GM21528 (cell line): ENCODE measurements at regions not wholly inside any gene's neighbourhood (a gene's known extent, or its start where the extent isn't known, plus 50 kb on each side); places are given as distances from the start of the nearest gene placed in this dataset.

ENCODE experiments used
- ATAC-seq: cut with Tn5 transposase; IDR thresholded peaks from one replicate; pipeline ENCODE4 v1.9.1; 2021; ENCODE audit warnings: mild to moderate bottlenecking, moderate library complexity; ENCODE audit not compliant: unreplicated experiment, low FRiP score

DNA sequence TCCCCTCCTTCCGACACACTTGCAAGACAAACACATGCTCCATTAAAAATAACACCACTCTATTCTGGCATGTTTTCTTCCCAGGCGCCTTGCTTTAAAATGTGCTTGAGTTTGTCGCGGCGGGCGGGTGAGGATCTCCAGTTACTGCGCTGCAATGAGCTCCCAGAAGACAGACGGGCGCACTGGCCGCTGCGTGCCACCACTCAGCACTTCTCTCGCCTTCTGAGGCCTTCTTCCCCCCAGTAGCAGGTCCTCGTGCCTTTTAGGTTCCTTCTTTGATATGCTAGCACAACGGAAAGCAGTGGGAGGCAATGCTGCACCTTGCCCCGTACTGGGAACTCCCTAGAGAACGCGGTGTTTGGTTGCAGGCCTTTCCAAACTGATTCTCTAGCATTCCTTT, 279.5 kb upstream of the NR5A2 start:
- no peak for ATAC-seq

DNA sequence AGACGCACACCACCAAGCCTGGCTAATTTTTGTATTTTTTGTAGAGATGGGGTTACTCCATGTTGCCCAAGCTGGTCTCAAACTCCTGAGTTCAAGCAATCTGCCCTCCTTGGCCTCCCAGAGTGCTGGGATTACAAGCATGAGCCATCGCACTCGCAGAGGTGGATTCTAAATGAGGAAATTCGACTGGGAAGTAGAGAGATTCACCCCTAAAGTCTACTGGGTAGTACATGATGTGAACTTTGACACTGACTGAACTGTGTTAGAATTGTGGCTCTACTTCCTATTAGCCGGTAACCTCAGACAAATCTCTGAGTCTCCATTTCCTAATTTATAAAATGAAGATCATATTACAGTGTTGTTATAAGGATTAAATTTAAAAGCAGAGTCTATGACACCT, 276.0 kb upstream of the NR5A2 start:
- no peak for ATAC-seq

DNA sequence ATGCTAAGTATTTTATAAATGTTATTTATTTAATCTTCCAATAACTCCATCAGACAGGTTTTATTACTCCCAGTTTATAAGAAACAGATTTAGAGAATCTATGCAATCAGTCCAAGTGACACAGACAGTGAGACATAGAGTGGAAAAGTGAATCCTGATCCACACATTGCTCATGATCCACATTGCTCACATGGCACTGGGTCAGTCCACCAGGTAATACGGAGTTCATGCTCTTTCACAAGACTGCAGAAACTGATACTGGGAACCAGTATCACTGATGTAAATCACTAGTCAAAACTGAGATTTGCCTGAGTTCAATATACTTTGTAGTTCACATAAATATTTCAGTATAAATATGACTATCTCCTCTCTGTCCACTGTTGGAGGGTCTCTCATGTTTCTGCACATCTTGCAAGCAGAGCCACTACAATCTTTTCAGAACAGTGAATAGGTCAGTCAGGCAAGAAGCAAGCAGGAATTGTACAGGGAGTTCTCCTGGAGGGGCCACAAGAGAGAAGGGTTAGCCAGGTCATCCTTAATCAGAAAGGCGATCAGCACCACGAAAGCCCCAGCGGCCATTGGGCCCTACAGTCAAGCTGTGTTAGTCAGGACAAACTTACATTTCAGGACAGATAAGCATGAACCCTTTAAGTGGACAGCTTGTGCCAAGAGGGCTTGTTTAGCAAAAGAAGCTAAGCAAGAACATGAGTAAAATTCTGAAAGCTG, 275.4 kb upstream of the NR5A2 start:
- no peak for ATAC-seq

DNA sequence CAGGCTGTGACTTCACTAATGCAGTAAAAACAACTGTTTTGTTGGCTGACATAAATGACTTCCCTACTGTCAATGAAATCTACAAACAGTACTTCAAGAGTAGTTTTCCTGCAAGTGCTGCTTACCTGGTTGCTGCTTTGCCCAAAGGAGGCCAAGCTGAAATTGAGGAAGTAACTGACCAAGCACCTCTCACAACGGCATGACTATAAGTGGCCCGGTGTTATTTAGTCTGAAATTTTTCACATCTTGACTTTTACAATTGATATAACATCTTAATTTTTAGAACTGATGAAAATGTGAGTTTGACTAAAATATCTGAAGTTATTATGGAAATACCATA, 274.9 kb upstream of the NR5A2 start:
- ATAC-seq = no peak

DNA sequence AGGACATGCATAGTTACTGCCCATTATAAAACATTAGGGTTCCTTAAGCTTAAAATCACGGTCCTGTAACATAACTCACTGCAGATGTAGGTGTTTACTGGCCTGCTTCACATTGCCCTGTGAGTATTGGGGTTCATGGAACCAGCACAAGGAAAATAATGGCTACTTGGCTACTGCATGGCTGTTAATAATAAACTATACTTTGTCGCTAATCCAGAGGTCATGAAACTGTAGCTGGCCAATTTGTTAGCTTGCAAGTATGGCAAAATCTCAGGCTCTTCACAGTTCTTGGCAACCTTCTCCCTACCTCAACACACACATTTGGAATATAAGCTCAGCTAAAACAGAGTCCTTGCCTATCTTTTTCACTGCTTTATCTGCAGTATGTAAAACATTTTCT, 274.0 kb upstream of the NR5A2 start:
- no peak for ATAC-seq

DNA sequence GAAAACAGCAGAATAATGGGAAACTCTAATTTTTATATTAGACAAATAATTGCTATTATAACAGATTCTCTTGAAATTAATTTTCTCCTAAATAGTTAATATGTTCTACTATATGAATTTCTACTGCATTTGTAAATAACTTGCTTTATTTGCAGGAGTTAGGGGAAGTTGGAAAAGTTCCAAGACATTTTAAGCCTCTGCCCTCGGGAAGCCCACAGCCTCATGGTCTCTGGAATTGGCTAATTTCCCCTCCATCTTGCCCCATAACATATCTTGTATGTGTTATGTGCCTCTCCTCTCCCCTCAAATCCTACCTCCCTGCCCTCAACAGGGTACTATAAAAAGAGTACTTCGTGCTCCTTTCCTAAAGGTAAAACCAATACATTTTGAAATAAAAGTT, 271.4 kb upstream of the NR5A2 start:
- ATAC-seq = no peak

DNA sequence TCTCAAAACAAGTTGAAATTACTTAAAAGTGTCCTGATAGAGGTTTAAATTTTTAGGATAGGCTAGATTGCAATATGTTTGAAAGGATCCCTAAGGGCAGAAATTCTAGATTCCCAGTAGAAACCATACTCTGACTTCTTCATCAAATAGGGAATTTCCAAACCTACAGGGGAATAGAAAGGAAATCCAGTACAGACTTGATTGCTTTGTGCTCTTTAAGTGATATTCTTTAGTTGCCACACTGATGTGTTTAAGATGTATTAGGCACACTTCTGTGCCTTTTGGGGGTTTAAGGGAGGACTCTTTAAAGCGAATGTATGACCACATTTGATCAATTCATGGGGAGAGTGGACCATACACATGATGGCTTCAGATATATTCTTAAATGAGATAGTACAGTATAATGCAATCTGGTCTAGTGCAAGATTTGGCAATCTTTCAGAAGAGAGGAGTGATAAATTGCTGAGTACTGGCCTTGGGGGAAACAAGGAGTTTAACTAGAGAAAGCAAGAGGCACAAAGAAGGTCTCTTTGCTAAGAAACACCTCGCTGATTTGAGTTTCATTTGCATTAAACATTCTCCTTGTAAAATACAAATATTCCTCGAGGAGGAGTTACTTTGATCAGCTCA, 268.8 kb upstream of the NR5A2 start:
- no peak for ATAC-seq

DNA sequence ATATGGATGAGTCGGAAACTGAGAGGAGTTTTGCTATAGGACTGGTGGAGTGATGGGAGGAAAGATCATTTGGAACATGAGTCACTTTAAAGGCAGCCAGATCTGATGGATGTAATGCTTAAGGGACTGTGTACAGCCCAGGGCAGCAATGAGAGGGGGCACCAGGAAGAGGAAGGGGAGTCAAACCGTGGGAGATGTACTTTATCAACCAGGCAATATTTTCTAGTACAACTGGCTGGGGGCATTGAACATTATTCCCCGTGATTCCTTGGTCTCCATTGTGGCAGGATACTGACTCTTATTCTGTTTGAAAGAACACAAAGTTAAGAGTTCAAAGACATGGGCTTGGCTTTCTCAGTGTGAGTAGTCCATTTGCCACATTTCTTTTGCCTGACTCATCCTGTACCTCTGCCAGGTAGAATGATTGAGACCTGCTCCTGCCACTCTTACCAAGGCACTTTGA, 268.2 kb upstream of the NR5A2 start:
- no peak for ATAC-seq

DNA sequence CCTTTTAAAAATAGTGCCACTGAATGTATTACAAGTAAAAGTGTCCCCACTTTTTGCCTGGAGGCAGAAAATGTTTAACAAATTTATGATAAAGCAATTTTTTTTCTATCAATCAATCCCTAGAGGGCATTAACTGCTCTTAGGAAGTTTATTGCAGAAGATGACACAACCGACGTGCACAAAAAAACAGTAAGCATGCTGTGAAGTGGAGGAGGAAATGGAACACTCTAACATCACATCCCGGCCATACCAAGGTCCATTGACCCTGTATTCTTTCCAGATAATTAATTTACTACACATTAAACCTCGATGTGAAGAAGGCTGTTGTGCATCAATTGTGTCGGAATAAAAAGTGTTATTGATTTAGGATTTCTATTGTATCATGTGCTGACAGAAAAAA, 264.9 kb upstream of the NR5A2 start:
- no peak for ATAC-seq

DNA sequence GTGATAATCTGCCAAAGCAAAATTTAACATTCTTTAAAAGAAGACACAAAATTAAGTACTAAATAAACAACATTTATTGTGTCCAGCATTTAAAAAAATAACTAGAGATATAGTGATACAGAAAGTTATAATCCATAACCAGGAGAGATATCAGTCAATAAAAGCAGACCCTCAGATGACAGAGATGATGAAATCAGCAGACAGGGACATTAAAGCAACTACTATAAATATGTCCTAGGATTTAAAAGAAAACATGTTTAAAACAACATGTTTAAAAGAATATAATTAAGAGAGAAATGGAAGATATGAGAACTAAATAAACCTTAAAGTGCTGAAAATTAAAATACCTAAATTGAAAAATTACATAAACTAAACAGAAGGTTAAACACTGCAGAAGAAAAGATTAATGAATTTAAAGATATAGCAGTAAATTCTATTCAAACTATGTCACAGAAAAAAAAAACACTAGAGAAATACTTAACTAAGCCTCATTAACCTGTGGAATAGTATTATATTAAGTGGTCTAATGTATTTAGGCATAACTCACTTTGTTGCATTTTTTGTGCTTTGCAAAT, 261.2 kb upstream of the NR5A2 start:
- no peak for ATAC-seq

DNA sequence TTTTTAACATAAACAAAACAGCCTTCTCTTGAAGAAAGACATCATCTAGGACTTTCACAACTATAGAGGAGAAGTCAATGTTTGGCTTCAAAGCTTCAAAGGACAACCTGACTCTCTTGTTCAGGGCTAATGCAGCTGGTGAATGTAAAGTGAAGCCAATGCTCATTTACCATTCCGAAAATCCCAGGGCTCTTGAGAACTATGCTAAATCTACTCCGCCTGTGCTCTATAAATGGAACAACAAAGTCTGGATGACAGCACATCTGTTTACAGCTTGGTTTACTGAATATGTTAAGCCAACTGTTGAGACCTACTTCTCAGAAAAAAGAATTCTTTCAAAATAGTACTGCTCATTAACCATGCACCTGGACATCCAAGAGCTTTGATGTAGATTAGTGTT, 259.8 kb upstream of the NR5A2 start:
- no peak for ATAC-seq

DNA sequence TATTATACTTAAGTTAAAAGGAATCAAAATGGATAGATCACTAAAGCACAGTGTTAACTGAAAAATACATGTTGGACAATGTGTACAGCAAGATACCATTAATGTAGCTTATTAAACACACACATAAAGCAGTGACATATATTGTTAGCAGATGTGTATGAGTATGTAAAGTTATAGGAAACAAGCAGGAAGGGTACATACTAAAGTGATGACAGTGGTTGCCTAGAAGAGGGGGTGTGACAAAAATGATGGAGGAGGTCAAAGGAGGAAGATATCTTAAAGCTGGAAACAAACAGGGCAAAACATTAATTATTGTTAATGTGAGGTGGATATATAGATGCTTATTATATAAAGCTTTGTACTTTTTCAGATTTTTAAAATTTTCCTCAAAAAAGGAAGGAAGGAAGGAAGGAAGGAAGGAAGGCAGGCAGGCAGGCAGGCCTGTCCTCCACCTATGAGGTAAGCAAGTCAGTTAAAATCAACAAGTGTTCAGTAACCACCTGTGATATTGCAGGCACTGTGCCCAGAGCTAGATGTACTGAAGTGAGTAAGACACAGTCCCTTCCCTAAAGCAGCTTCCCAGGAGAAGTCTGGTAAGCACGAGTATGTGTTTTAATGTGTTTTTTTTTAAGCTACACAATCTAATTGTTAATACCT, 252.9 kb upstream of the NR5A2 start:
- ATAC-seq = no peak

DNA sequence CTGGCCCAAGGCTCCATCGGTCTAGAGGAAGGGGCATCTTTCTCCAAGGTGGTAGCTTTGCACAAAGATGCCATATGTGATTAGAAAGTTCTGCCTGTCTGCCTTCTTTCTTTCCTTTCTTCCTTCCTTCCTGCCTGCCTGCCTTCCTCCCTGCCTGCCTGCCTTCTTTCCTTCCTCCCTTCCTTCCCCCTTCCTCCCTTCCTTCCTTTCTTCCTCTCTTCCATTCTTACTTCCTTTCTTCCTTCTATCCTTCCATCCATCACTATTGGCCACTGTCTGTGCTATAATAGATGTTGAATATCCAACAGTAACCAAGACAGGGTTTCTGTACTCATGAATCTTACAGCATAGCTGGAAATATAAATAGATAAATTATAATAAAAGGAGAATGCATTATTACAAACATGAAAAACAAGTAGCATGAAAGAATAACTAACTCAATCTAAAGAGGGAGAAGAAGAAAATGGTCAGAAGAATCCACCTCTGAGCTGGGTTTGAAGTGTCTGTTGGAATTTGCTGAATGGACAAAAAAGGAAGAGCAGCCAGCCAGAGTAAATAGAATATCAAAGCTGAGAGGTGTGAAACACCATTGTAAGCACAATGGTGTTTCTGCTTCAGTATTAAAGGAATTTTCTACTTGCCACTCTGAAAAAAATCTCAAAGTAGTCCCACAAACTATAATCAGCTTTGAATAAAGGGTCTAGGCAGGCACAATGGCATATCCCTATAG, 250.6 kb upstream of the NR5A2 start:
- ATAC-seq = no peak

DNA sequence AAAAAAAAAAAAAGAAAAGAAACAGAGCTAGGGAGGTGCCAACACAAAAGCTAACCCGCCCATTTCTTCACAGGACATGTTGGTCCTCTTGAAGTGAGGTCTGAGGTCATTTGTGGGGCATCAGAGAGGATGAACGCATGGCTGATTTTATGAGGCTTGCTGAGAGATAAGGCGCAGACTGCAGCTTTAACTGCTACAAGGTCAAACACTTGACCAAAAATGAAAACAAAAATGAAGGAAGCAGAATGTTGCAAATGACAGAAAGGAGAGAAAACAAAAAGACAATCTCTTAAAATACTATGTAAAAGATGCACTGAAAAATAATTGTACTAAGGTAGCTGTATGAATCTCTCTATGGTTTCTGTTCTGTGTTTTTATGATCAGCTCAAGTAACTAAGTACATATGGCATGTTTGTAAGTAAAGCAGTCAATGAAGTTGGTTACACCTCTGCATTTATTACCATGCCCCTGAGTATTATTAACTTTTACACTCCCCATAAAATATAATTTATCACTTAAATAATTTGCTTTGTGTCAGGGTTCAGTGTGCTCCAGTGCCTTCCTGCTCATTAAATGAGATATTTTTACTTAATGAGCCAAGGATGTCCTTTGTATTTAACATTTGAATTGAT, 249.1 kb upstream of the NR5A2 start:
- no peak for ATAC-seq

DNA sequence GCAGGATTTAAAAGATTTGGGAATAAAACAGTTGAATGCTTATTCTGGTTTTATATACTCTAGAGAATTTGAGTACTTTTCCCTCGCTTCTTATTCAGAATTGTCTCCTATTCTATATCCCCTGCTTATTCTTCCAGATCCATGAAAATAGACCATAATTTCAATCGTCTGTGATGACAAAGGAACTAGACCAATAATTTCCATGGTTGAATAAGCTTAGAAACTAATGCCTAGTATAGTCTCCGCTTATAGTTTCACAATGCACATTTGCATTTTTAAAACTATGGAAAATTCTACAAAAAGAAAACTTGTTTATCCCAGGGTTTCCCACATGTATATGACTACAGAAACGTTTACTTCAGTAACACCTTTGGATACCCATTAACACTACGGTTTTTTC, 247.4 kb upstream of the NR5A2 start:
- ATAC-seq = no peak

DNA sequence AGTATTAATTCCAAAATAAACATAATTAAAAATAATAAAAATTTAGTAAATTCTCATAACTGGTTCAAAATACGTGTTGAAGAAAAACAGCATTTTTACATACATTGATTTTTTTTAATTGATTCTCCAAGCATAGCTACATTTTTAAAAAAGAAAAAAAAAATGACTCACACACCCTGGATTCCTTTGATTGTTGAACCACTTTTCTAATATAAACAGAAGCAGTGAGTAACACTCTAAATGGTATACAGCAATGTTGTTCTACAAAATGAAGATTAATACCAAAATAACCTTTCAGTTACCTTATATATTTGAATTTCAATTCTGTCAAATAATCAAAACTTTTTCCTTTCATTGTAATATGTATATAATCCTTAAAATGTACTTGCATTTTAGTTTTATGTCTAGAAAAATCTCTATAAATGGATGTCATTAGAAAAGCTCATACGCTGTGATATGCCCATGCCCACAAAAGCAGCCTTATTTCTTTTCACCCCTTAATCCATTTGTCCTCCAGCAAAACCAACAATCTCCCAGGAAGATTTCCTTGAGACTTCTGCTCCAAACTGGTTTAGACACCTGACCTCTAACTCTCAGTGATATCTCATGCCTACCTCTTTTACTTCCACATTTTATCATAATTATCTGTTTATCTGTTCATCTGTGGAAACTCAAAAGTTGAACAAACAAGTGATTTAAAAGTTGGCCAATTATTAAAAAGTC, 246.4 kb upstream of the NR5A2 start:
- ATAC-seq = no peak

DNA sequence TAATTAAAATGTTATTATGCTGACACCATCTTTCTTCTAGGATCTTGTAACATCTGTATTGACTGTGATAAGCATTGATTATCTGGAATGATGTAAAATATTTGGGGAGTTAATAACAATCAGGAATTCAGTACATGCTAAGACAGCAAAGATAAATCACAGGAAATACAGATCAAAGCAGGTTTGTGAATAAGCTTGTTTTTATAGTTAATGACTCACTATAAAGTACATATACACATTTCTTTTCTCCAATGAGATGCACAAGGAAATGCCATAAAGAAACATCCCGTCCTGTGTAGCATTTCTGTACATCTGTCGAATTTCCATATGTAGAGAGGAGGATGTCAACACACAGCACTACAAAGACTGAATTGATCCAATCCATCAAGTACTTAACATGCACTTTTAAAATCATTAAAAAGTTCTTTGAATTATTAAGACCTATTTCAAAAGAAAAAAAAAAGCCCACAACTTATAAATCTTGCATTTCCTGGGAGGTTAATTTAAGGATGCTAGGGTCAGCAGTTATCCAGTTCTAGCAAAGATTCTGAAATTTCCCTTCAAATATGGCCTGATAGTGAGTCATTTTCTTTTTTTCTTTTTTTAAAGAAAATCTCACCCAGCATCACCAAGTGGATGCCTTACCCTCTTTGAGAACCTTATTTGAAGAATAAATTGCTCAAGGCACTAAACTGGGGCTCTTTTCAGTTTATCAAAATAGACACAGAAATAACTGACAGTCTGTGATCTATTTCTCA, 243.2 kb upstream of the NR5A2 start:
- no peak for ATAC-seq

DNA sequence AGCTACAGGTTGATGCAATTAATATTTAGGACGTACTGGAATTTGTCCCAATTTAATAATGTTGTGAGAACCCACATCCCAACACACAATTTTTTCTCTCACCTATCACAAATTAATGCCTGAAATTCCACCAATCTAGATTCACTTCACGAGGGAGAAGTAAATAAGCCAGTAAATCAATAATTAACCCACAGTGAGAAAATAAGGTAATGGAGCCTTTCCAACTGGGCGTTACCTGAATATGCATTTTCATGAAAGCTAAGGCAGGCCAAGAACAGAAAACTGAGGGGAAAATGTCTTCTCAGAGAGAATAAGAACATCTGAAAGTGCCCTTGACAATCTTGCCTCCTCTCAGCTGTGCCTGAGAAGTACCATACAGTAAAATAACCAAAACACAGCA, 240.8 kb upstream of the NR5A2 start:
- no peak for ATAC-seq

DNA sequence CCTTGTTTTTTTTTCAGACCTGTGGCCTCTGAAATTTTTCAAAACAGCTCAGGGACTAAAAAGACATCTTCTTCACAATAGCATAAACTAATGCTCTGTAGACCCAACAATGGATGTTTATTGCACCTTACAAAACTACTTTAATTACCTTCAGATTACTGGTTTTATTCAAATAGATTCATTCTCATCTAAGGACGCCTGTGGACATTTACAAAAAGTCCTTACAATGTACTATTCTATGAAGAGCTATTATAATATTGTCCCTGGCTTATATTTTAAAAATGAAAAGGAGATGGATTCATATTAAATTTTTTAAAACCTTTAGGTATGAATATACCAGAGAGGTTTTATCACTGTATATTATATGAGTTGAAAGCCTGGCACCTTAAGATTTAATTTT, 238.4 kb upstream of the NR5A2 start:
- ATAC-seq = no peak
